ENCODE measurements at regions not wholly inside any gene's neighbourhood (a gene's known extent, or its start where the extent isn't known, plus 50 kb on each side); places are given as distances from the start of the nearest gene placed in this dataset.

DNA sequence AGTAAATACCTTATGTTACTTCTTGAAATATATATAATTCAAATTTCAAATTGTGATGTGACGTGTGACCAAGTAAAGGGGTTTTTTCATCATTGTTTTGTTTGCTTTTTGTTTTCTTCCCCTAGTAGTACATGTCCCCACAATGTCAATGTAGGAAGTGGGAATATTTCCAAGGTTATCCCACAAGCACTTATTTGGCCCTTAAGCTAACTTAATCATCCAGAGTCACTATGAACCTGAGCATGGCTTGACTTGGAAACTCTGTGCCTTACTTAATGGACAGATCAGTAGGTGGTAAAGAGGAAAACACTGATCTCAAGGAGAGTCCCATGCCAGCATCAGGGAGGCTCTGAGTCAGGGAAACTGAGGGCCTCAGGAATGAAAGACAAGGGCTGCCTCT is 569.3 kb upstream of the IGFBP3 start:
- DNase-seq (ENCODE audit: low spot score) = no peak
- intact Hi-C loops (cut with DNase I) = no loop called here

DNA sequence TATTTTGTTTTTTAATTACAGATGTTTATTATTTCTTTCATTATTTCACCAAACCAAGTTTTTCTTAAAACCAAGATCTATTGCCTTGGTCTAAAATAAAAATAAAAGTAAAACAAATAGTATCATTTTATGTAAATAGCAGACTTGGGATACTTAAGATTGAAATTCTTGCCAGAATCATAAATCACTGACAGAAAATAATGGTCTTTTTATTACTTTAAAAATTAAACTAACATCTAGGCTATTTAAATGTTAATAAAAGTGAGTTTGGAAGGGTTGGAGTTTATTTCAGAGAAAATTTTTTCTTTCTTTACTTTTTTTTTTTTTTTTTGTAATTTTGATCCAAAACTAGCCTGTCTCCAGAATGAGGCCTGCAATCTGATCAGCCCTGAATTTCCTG is 568.0 kb upstream of the IGFBP3 start:
- intact Hi-C loops (cut with DNase I) = no loop called here

DNA sequence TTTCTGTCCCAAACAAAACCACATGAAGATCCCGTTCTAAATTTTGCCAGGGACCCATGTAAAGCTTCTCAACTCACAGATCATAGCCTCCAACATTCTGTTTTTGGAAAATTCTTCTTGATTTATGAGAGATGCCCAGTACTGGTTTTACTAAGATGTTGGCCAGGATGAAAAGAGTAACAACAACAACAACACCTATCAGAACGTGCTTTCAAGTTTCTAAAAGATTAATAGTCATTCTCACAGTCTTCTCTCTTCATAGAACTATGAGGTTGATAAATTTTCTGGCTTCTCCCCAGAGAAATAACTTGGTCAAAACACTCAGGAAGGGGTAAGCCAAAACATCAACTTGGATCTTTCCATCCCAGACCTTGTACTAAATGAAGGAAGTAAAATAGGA is 567.5 kb upstream of the IGFBP3 start:
- intact Hi-C loops (cut with DNase I) = no loop called here
- DNase-seq (ENCODE audit: low spot score) = no peak

More for the DNA sequence above, 568.0 kb upstream of the IGFBP3 start:
- DNase-seq (ENCODE audit: low spot score) = no peak

DNA sequence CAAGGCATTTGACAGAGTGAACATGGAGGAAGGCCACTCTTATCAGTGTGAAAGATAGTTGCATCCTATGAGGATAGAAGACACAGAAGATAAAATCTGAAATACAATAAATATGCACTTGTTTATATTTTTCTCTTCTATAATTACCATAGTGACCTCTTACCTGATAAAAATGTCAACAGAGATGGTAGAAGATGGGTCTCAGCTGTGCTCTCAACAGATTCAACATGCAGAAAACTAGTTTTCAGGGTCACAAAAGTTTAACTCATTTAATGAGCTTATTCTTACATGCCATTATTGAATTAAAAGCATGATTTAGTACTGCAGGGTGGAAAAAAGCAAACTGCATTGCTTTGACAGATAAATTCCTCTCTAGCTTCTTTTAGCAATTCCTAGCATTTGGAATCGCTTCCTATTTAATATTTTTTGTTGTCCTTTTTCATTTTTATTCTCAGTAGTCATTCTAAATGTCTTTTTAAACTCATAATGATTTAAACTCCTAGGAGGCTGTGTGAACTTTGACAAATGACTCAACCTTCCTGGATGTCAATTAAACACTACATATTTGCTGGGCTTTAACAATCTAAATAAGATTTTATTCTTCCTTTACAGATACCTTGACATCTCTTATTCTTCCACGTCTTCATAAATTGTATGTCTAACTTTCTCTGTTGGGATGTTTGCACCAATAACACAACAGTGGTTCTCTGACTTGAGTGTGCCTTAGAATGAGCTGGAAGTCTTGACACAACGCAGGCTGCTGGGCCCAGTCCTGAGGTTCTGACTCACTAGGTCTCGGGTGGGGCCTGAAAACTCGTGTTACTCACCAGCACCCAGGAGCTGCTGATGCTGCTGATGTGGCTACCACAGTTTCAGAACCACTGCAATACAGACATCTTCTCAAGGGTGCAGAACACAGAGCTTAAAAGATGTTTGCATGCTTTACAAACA is 565.5 kb upstream of the IGFBP3 start:
- intact Hi-C loops (cut with DNase I) = no loop called here
- DNase-seq (ENCODE audit: low spot score) = peak; percentile 88

DNA sequence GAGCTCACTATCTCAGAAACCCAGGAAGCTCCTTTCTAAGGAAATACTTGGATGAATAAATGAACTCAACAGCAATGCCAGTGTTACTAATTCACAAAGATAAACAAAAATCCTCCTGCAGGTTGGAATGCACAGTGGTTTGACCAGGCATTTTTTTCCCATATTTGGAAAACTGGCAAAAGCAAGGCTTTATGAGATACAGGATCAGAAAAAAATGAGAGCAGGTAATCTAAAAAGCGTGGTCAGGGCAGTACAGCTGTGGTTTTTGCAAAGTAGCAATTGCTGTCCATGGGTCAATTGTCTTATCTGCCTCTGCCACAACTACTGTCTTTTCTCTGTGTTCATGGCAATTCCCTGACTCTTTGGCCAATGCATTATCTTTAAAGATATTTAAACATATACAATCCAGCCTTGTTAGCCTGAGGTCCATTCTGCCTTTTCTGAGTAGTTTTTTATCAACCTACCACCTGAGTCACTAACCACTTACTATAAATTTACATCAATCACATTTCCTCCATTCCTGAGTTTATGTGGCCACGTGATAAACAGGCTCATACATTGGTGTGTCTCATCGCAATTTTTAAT is 564.5 kb upstream of the IGFBP3 start:
- intact Hi-C loops (cut with DNase I) = no loop called here
- DNase-seq (ENCODE audit: low spot score) = no peak

DNA sequence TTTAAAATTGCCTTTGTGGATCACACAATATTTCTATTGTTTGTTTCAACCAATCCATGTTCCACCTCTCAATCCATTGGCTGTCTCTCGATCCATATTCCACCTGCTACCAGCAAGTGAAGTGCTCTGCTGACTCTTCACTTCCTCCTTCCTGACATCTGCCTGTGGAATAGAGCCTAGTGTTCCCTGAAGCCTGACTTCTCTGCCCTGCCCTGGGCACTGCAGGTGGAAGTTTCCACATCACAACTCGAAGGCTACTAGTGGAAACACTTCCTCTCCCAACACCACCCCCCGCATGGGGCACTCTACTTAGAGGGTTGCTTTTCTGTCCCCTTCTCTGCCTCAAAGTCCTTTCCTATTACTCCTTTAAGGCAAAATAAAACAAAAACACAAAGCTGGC is 563.8 kb upstream of the IGFBP3 start:
- intact Hi-C loops (cut with DNase I) = no loop called here
- no peak for DNase-seq (ENCODE audit: low spot score)

DNA sequence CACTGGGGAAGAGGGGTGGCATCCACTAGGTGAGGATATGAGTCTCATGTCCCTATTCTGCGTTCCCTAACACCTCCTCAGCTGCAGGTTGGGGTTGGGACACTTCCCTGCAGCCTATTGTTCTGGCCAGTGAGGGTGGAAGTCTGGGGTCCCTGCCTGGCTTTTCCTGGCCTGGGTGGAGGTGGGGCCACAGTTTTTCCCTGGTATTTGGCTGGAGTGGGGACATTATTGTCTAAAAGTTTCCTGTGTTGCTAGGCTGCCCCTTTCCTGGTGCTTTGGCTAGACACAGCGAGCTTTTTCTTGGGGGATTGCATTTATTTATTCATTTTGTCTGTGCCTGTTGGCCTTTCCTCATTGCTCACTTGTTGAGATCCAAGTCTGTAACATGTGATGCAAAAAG is 559.5 kb upstream of the IGFBP3 start:
- DNase-seq (ENCODE audit: low spot score) = no peak
- intact Hi-C loops (cut with DNase I) = no loop called here

DNA sequence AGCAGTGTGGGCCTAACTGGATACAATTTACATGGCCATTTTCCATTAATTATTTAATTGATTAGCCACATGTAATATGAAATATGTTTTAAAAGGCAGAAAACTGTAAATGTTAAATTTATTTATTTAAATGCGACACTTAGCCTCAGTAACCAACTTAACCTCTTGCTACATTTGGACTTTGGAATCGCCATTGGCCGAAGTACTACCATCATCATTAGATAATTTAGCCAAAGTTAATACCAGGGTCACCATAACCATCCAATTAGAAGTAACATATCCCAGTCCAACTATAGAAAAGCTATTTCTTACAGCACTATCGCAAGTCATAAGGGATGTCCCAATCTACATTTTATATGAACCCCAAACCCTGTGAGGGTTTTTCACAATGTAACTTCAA is 558.6 kb upstream of the IGFBP3 start:
- DNase-seq (ENCODE audit: low spot score) = no peak
- intact Hi-C loops (cut with DNase I) = no loop called here

DNA sequence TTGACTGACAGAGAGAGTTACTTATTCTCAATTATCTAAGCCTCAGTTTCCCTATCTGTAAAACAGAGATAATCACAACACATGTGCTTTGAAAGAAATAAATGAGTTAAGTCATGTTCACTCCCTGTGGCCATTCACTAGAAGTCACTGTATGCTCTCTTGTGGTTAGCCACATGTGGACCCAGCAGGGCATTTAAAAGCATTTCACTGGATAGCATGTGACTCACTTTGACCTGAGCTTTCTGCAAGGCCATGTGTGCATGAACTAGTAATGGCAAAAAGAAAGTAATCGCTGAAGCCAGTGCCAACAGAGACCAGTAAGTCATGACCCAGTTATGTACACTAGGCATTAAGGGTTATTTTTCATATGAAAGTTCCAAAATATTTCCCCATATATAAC is 557.0 kb upstream of the IGFBP3 start:
- DNase-seq (ENCODE audit: low spot score) = no peak
- intact Hi-C loops (cut with DNase I) = no loop called here

DNA sequence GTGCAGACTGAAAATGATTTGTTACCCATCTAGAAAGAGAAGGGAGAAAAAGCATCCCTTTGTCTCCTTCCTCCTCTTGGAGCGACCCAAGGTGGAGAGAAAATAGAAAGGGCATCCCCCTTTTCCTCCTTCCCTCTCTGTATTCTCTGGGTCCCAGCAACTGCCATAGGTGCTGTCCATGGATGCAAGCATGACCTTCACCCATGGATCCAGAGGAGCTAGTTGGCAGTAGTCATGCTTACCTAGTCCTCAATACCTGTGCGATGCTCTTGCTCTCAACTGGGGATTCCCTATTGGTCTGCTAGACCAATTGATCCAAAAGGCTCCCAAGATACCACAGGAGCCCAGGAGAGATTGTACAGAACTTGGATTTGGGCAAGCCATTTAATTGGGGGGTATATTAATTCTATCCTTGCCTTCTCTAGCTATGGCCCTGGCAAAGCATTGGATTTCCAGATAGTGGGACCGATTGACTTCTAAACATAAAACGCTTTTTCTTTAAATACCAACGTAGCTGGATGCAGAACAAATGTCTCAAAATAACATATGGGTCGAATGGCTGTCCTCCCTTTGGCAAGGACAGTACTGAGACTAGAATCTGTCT is 547.8 kb upstream of the IGFBP3 start:
- DNase-seq (ENCODE audit: low spot score) = no peak
- intact Hi-C loops (cut with DNase I) = no loop called here

DNA sequence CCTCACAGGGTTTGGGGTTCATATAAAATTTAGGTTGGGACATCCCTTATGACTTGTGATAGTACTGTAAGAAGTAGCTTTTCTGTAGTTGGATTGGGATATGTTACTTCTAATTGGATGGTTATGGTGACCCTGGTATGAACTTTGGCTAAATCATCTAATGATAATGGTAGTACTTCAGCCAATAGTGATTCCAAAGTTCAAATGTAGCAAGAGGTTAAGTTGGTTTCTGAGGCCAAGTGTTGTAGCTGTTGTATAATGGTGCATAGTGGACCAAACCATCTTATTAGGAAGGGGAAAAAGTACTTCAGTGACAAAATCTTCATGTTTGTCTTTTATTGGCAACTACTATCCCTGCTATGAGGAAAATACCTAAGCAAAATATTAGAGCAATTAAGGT is 542.1 kb upstream of the IGFBP3 start:
- no peak for DNase-seq (ENCODE audit: low spot score)
- intact Hi-C loops (cut with DNase I) = no loop called here

DNA sequence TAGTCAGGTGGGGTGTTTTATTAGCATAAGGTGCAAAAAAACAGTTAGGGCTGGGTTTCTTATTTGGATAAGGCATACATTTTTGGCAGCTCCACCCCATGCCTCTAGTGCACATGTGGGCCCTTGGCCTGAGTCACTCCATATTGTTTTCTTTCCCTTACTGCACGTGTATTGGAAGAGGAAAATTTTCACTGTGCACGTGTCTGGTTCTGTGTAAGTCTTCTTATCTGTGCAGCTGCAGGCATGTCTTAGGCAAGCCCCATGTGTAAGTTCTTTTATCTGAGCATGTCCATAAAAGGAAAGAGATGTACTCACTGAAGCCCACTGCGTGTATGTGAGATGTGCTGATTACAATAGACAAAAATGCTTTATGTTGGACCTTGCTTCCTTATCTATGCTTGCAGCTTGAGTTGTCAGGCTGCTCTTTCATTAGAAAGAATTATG is 540.3 kb upstream of the IGFBP3 start:
- no peak for DNase-seq (ENCODE audit: low spot score)
- intact Hi-C loops (cut with DNase I) = no loop called here

DNA sequence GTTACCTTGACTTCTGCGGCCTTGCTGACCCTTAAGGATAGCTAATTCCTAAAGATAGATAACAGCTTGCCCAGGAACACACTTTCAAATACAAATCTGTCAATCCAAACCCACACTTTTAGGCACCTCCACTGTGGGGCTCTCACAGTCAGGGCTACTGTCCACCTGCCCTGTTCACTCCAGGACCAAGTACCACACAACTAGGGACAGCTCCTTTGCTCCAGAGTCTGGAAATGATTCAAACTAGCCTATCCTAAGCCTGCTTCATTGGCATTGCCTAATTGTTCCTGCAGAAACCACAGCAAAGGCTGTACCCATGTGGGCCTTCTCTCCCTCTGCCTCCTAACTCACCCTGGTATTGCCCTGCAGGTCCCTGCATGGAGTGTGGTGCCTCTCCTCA is 538.9 kb upstream of the IGFBP3 start:
- intact Hi-C loops (cut with DNase I) = no loop called here
- no peak for DNase-seq (ENCODE audit: low spot score)

DNA sequence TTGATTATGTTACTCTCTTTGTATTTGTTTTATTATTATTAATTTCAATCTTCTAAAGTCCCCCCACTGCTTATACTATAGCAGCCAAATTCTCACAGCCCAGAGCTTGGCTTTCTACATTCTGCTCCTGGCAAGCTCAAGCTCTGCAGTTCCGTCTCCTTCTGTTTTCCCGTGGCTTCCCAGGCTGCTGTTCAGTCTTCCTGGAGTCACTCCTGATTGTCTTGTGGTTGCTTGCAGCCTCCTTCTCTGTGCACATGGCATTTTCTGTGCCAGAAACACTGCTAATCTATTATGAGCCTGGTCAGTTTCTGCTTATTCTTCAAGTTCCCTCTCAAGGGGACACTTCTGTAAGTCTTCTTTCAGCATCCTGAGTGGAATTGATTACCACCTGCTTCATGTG is 533.7 kb upstream of the IGFBP3 start:
- intact Hi-C loops (cut with DNase I) = no loop called here
- no peak for DNase-seq (ENCODE audit: low spot score)

DNA sequence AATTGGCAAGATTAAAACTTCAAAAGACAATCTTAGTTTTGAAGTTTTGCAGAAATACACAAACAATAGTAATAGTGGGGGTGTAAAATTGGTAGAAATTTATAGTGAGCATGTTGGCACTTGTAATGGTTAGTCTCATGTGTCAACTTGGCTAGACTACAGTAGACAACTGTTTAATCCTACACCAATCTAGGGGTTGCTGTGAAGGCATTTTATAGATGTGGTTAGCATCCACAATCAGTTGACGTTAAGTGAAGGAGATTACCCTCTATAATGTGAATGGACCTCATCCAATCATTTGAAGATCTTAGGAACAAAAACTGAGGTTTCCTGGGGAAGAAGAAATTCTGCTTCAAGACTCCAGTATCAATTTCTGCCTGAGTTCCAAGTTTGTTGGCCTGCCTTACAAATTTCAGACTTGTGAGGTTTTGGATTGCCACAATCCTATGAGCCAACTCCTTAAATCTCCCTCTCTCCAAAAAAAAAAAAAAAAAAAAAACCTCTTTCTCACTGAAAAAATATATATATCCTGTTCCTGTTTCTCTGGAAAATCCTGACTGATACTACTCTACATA is 531.6 kb upstream of the IGFBP3 start:
- intact Hi-C loops (cut with DNase I) = no loop called here

DNA sequence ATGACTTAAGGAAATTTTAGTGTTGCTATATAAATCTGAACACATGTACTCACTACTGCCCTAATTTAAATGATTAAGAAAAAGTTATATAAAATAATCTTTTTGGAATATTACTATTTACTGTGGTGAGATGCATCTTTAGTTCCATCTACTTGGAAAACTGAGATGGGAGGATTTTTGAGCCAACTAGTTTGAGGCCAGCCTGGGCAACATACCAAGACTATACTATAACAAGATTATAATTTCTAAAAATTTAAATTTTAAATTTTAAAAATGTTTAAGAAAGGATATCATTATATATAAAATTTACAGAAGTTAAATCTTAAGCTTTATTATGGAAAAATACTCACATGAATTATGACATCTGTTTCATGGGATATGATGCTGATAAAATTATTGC is 530.8 kb upstream of the IGFBP3 start:
- intact Hi-C loops (cut with DNase I) = no loop called here
- DNase-seq (ENCODE audit: low spot score) = no peak

More for the DNA sequence above, 531.6 kb upstream of the IGFBP3 start:
- no peak for DNase-seq (ENCODE audit: low spot score)

DNA sequence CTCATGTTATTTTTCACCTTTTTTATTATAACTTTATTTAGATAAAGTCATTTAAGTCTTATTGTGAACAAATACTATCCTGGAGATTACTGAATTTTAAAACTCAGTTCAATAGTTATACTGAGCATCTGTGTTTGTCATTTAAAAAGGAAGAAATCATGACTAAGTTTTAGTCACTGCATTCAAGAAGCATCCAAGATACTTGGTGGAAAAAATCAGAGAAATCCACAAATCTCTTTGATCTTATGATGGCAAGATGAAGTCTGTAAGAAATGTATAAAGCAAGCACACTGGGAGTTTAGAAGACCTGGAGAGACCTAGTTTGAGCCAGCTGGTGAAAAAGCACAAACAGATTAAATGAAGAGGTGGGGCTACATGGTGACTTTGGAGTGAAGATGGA is 529.8 kb upstream of the IGFBP3 start:
- intact Hi-C loops (cut with DNase I) = no loop called here
- no peak for DNase-seq (ENCODE audit: low spot score)

DNA sequence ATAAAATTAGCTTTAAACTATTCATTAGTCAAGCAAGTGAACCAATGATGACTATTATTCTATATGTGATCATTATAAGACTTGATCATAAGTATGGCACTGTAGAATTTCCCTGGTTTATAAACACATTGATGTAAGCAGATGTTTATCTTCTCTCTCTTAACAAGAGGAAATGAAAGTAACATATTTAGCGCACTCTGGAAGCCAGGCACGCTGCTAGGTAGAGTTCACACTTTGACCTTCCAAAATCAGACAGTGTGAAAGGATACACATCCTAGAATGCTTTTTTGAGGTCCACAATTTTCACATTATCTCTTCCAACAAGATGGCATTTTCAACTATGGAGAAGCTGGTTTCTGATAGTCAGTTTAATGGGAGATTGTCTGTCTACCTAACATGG is 529.4 kb upstream of the IGFBP3 start:
- intact Hi-C loops (cut with DNase I) = no loop called here

DNA sequence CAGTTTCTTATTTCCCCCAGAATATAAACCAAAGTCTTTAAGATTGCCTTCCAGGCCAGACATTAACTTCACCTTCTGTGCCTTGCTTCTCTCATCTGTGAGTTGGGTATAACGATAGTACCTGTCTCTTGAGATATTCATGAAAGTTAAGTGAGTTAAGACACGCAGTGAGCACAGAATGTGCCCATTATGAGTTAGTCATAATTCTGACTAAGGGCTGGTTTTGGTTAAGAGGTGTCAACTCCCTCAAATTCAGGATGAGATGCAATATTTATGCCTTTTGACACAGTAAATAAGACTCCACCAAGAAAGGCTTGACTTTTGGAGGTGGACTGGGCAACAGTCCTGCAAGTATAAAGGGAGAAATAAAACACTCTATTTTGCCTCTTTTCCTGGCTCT is 528.7 kb upstream of the IGFBP3 start:
- intact Hi-C loops (cut with DNase I) = no loop called here
- DNase-seq (ENCODE audit: low spot score) = no peak

More for the DNA sequence above, 529.4 kb upstream of the IGFBP3 start:
- no peak for DNase-seq (ENCODE audit: low spot score)

DNA sequence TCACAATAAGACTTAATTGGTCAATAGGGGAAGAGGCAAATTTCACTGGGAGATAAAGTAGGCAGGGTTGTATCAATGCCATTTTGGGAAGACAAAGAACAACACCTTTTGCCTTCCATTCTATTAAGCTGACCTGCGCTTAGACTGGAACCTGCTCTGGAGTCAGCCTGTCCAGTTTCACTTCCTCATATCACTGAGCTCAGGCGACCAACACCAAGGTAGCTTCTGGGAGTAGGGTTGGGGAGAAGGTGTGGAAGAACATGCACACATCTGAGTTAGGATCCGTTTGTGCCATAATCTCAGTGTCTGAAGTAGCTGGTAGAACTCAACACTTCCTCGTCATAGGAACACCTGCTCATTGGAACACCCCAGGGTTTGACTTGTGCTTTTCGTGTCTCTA is 527.4 kb upstream of the IGFBP3 start:
- intact Hi-C loops (cut with DNase I) = no loop called here

More for the DNA sequence above, 527.4 kb upstream of the IGFBP3 start:
- DNase-seq (ENCODE audit: low spot score) = no peak
